ENCODE measurements at regions not wholly inside any gene's neighbourhood (a gene's known extent, or its start where the extent isn't known, plus 50 kb on each side); places are given as distances from the start of the nearest gene placed in this dataset.
"Not testable (repeated sequence)": the region's sequence is repeated elsewhere in the genome, so short reads cannot be mapped to it uniquely, and the experiment has no call there.

GRCh38 chr5:174560861-174561260 is 163.5 kb upstream of the MSX2 start:
- FAIRE-seq (no peak), DNase-seq (ENCODE audit: insufficient read length, low spot score) (no peak)
- no peak for TF ChIP-seq CTCF (IDR thresholded peaks at IDR 0.05; ENCODE audit: insufficient read depth, missing control alignments)

- not testable (repeated sequence) for FAIRE-seq; DNase-seq (ENCODE audit: insufficient read length, low spot score)
Measured at GRCh38 chr5:174563040-174563439, 161.3 kb upstream of the MSX2 start.

DNA sequence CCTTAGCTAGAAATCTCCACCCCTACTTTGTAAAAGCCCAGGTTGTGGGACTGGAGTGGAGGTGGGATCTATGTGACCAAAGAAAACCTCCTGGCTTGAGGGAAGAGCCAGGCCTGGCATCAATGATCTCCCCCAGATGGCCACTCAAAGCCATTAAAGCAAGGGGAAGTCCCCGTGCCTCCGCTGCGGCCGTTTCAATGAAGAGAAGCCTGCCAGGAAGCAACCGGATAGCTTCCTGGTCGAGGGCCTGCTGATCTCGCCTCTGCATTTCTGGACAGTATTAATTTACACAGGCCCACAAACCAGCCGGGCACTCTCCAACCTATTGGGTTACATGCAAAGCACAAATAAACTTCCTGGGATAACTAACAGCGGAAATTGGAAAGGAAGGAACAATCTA is 160.5 kb upstream of the MSX2 start:
- TF ChIP-seq CTCF (IDR thresholded peaks at IDR 0.05; ENCODE audit: insufficient read depth, missing control alignments), result no peak
- FAIRE-seq (no peak), DNase-seq (ENCODE audit: insufficient read length, low spot score) (no peak)

- FAIRE-seq (no peak), DNase-seq (ENCODE audit: insufficient read length, low spot score) (no peak)
Measured at GRCh38 chr5:174567506-174568141, 156.8 kb upstream of the MSX2 start.

GRCh38 chr5:174570662-174571061 is 153.7 kb upstream of the MSX2 start:
- FAIRE-seq (no peak), DNase-seq (ENCODE audit: insufficient read length, low spot score) (no peak)
- TF ChIP-seq CTCF (IDR thresholded peaks at IDR 0.05; ENCODE audit: insufficient read depth, missing control alignments), result no peak

More at GRCh38 chr5:174567506-174568141, 156.8 kb upstream of the MSX2 start:
- TF ChIP-seq CTCF (IDR thresholded peaks at IDR 0.05; ENCODE audit: insufficient read depth, missing control alignments), result no peak

GRCh38 chr5:174571662-174572397 is 152.6 kb upstream of the MSX2 start:
- FAIRE-seq (no peak), DNase-seq (ENCODE audit: insufficient read length, low spot score) (no peak)

GRCh38 chr5:174572591-174572990 is 151.8 kb upstream of the MSX2 start:
- FAIRE-seq (no peak), DNase-seq (ENCODE audit: insufficient read length, low spot score) (no peak)
- no peak for TF ChIP-seq CTCF (IDR thresholded peaks at IDR 0.05; ENCODE audit: insufficient read depth, missing control alignments)

More at GRCh38 chr5:174571662-174572397, 152.6 kb upstream of the MSX2 start:
- no peak for TF ChIP-seq CTCF (IDR thresholded peaks at IDR 0.05; ENCODE audit: insufficient read depth, missing control alignments)

Data from D721Med (cell line).